GM19023 (cell line): ENCODE measurements at regions not wholly inside any gene's neighbourhood (a gene's known extent, or its start where the extent isn't known, plus 50 kb on each side); places are given as distances from the start of the nearest gene placed in this dataset.

Experiments used
- ATAC-seq: cut with Tn5 transposase; IDR thresholded peaks from one replicate; pipeline ENCODE4 v1.9.1; 2021; ENCODE audit warnings: mild to moderate bottlenecking, moderate library complexity; ENCODE audit not compliant: unreplicated experiment

- no peak for ATAC-seq
Observed at GRCh38 chr17:72056155-72056554, 64.7 kb upstream of the SOX9 start.

DNA sequence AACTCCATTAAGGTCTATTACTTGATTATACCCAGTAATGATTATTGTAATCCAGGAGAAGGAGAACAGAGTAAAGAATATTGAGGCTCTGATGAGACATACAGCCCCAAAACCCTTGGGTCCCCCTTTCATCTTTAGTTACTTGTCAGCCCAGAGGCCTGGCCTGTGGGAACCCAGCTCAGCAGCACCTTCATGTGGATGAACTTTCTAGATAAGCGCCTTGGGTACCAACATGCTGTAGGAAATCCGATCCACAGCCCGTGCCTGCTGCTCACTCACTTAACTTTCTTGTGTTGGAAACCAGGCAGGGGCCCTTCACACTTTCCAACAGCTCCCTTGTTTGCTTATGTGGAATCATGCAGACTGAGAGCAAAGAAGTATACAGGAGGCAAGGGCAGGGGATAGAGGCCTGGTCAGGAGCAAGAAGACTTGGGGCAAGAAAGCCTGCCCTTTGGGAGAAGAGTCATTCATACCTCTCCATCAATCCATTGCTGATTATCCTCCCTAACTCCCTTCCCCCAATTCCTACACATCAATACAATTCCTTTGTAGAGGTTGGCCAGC is 64.0 kb upstream of the SOX9 start:
- no peak for ATAC-seq

GRCh38 chr17:72060084-72060483 is 60.7 kb upstream of the SOX9 start:
- ATAC-seq, result no peak

DNA sequence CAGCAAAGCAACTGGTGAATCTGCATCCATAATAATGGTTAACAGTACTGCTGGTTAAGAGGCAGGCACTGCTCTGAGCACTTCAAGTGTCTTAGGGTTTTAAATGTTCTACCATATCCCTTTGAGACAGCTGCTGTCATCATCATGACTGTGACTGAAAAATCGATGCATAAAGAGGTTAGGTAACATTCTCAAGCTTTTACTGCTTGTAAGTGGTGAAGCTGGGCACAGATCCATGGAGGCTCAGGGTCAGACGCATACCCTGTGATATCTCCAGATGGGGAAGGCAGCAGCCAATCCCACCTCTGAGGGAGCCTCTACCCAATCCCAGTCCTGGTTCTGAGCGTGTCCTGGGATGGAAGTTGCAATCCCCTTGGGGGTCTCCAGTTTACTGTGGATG is 57.6 kb upstream of the SOX9 start:
- ATAC-seq, result no peak

DNA sequence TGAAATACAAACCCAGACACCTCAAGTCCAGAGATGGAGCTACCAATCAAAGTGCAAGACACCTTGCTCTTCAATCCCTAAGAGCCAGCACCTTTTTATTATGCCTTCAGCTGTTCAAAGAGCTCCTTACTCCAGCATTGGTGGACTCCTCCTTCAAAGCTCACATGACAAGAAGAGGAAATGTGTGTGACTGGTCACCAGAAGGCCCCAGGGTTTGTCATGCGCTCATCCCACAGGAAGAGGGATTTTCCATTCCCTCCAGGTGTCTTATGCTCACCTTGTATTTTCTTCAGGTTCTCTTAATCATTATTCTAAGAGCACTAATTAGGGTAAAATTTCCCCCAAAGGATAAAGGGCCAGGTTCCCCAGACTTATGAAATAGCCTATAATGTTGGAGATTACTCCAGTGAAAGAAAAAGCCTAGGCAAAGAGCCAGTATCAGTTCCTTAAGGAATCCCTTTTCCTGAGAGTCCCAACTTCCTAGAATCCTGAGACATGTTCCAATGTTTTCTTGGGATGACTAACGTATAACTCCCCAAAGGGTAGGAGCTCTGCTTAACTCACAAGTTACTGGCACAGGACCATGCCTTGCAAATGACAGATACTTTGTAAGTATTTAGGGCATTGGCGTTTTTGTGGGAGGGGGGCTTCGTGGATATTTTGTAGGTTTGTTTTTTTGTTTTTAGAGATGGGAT is 56.9 kb upstream of the SOX9 start:
- ATAC-seq, result no peak

GRCh38 chr17:72064606-72065193 is 56.1 kb upstream of the SOX9 start:
- no peak for ATAC-seq

GRCh38 chr17:72065556-72065955 is 55.3 kb upstream of the SOX9 start:
- ATAC-seq, result no peak

- ATAC-seq, result no peak
Observed at GRCh38 chr17:72068643-72069042, 52.2 kb upstream of the SOX9 start.

DNA sequence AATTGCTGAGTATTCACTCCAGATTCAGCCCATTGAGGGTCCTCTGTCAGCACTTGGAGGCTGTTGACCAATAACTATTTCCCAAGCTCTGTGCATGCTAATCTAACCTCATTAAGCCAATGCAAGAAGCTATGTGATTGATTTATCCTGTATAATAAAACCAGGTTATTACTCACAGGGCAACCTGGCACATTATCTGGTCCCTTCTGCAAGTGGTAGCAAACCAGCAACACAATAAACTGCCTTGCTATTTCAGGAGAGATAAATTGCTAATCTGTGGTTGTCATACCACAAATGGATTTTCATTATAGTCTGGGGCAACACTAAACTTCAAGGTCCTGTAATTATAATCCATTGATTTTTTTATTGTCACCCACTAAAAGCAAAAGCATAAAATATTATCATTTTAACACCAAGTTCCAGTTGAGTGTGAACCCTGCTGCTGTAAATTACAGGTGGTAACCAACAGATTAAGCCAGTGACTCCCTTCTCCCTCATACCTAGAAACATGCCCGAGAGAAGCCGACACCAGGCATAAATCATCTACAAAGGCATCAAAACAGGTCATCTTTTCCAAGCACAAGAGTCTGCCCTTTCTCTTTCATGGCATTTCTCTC is 51.1 kb upstream of the SOX9 start:
- no peak for ATAC-seq
